GM18858 (cell line): ENCODE measurements at regions not wholly inside any gene's neighbourhood (a gene's known extent, or its start where the extent isn't known, plus 50 kb on each side); places are given as distances from the start of the nearest gene placed in this dataset.

Source experiments
- ATAC-seq: cut with Tn5 transposase; IDR thresholded peaks from one replicate; pipeline ENCODE4 v1.9.1; 2021; ENCODE audit not compliant: unreplicated experiment

- ATAC-seq = no peak
Observed at GRCh38 chr2:54360055-54360792, 95.9 kb upstream of the SPTBN1 start.

- ATAC-seq = no peak
Observed at GRCh38 chr2:54364409-54364808, 91.7 kb upstream of the SPTBN1 start.

- no peak for ATAC-seq
Observed at GRCh38 chr2:54365661-54366060, 90.5 kb upstream of the SPTBN1 start.

GRCh38 chr2:54366487-54367280, 89.4 kb upstream of the SPTBN1 start:
- ATAC-seq = no peak

GRCh38 chr2:54370405-54371104, 85.6 kb upstream of the SPTBN1 start:
- no peak for ATAC-seq

GRCh38 chr2:54371460-54372065, 84.6 kb upstream of the SPTBN1 start:
- no peak for ATAC-seq

GRCh38 chr2:54372361-54372760, 83.8 kb upstream of the SPTBN1 start:
- ATAC-seq = no peak

- no peak for ATAC-seq
Observed at GRCh38 chr2:54373855-54374254, 82.3 kb upstream of the SPTBN1 start.

GRCh38 chr2:54374591-54375364, 81.3 kb upstream of the SPTBN1 start:
- ATAC-seq = no peak

- ATAC-seq = no peak
Observed at GRCh38 chr2:54377451-54377850, 78.7 kb upstream of the SPTBN1 start.

- no peak for ATAC-seq
Observed at GRCh38 chr2:54377901-54378493, 78.1 kb upstream of the SPTBN1 start.

GRCh38 chr2:54380670-54381069, 75.5 kb upstream of the SPTBN1 start:
- ATAC-seq = no peak

- no peak for ATAC-seq
Observed at GRCh38 chr2:54381293-54381692, 74.8 kb upstream of the SPTBN1 start.

GRCh38 chr2:54382601-54383000, 73.5 kb upstream of the SPTBN1 start:
- ATAC-seq = no peak

- no peak for ATAC-seq
Observed at GRCh38 chr2:54384301-54385203, 71.6 kb upstream of the SPTBN1 start.

GRCh38 chr2:54385271-54385670, 70.9 kb upstream of the SPTBN1 start:
- no peak for ATAC-seq

GRCh38 chr2:54386585-54386984, 69.5 kb upstream of the SPTBN1 start:
- no peak for ATAC-seq

GRCh38 chr2:54387059-54387991, 68.8 kb upstream of the SPTBN1 start:
- ATAC-seq = no peak
